Ishikawa (cell line): ENCODE measurements at regions not wholly inside any gene's neighbourhood (a gene's known extent, or its start where the extent isn't known, plus 50 kb on each side); places are given as distances from the start of the nearest gene placed in this dataset.

Source experiments
- CEBPB ChIP-seq: IDR thresholded peaks from 2 replicates; pipeline ENCODE4 v1.6.1; 2012
- CREB1 ChIP-seq: IDR thresholded peaks from 2 replicates; pipeline ENCODE4 v1.6.1; 2012; ENCODE audit warnings: low read depth
- EGR1 ChIP-seq: IDR thresholded peaks from 2 replicates; pipeline ENCODE4 v1.6.1; 2012
- EP300 ChIP-seq: IDR thresholded peaks from 2 replicates; pipeline ENCODE4 v1.6.1; 2012; ENCODE audit warnings: borderline replicate concordance
- FOXM1 ChIP-seq: IDR thresholded peaks from 2 replicates; pipeline ENCODE4 v1.6.1; 2012; ENCODE audit warnings: low read depth, borderline replicate concordance
- NFIC ChIP-seq: IDR thresholded peaks from 2 replicates; pipeline ENCODE4 v1.6.1; 2012
- RAD21 ChIP-seq: IDR thresholded peaks from 2 replicates; pipeline ENCODE4 v1.6.1; 2012; ENCODE audit warnings: low read depth
- TAF1 ChIP-seq: IDR thresholded peaks from 2 replicates; pipeline ENCODE4 v1.6.1; 2012; ENCODE audit warnings: low read depth, mild to moderate bottlenecking
- TCF12 ChIP-seq: IDR thresholded peaks from 2 replicates; pipeline ENCODE4 v1.6.1; 2012; ENCODE audit warnings: low read depth
- TEAD4 ChIP-seq: IDR thresholded peaks from 2 replicates; pipeline ENCODE4 v1.6.1; 2012
- YY1 ChIP-seq: IDR thresholded peaks from 2 replicates; pipeline ENCODE4 v1.6.1; 2012; ENCODE audit warnings: low read depth
- ZBTB7A ChIP-seq: IDR thresholded peaks from 2 replicates; pipeline ENCODE4 v1.6.1; 2012; ENCODE audit warnings: low read depth
- TF ChIP-seq, protein P1 (sequence below): IDR thresholded peaks from 2 replicates; pipeline ENCODE4 v1.6.1; 2012
- TF ChIP-seq, protein P2 (sequence below): IDR thresholded peaks from 2 replicates; pipeline ENCODE4 v1.6.1; 2012
- TF ChIP-seq, protein P3 (sequence below): IDR thresholded peaks from 2 replicates; pipeline ENCODE4 v1.6.1; 2012; ENCODE audit warnings: low read depth, mild to moderate bottlenecking

DNA sequence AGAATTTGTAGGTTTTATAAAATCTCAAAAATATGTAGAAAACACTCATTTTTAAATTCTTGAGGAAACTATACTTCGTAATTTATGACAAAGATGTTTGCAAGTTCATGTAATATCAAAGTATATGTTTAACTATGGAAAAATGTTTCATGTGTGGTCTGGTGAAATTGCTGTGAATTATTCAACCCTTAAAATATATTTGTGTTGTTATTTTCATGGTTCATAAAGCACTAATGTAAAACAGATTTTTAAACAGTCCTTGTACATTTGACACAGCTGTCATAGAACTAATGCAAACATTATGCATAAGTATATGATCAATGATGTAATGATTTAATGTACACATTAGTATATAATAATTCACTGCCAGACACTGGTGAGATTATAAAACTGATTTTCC, 83.1 kb upstream of the ARSJ start:
- TF ChIP-seq TCF12 (no peak), NFIC (no peak), CEBPB (no peak), ZBTB7A (no peak), EP300 (no peak), FOXM1 (no peak), CREB1 (no peak), TAF1 (no peak), EGR1 (no peak)
- TF ChIP-seq, protein P1, sequence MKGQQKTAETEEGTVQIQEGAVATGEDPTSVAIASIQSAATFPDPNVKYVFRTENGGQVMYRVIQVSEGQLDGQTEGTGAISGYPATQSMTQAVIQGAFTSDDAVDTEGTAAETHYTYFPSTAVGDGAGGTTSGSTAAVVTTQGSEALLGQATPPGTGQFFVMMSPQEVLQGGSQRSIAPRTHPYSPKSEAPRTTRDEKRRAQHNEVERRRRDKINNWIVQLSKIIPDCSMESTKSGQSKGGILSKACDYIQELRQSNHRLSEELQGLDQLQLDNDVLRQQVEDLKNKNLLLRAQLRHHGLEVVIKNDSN: no peak
- TF ChIP-seq, protein P2, sequence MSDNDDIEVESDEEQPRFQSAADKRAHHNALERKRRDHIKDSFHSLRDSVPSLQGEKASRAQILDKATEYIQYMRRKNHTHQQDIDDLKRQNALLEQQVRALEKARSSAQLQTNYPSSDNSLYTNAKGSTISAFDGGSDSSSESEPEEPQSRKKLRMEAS: no peak
- TF ChIP-seq, protein P3, sequence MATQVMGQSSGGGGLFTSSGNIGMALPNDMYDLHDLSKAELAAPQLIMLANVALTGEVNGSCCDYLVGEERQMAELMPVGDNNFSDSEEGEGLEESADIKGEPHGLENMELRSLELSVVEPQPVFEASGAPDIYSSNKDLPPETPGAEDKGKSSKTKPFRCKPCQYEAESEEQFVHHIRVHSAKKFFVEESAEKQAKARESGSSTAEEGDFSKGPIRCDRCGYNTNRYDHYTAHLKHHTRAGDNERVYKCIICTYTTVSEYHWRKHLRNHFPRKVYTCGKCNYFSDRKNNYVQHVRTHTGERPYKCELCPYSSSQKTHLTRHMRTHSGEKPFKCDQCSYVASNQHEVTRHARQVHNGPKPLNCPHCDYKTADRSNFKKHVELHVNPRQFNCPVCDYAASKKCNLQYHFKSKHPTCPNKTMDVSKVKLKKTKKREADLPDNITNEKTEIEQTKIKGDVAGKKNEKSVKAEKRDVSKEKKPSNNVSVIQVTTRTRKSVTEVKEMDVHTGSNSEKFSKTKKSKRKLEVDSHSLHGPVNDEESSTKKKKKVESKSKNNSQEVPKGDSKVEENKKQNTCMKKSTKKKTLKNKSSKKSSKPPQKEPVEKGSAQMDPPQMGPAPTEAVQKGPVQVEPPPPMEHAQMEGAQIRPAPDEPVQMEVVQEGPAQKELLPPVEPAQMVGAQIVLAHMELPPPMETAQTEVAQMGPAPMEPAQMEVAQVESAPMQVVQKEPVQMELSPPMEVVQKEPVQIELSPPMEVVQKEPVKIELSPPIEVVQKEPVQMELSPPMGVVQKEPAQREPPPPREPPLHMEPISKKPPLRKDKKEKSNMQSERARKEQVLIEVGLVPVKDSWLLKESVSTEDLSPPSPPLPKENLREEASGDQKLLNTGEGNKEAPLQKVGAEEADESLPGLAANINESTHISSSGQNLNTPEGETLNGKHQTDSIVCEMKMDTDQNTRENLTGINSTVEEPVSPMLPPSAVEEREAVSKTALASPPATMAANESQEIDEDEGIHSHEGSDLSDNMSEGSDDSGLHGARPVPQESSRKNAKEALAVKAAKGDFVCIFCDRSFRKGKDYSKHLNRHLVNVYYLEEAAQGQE: no peak

DNA sequence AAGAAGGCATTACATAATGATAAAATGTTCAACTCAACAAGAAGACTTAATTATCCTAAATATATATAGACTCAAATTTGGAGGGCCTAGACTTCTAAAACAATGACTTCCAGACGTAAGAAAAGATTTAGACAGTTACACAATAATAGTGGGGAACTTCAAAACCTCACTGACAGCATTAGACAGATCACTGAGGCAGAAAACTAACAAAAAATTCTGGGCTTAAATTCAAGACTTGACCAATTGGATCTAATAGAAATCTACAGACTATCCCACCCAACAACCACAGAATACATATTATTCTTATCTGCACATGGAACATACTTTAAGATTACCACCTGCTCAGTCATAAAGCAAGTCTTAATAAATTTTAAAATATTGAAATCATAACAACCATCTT, 93.3 kb upstream of the ARSJ start:
- TF ChIP-seq EGR1: no peak
- TF ChIP-seq YY1: no peak
- no peak for TF ChIP-seq RAD21
- no peak for TF ChIP-seq ZBTB7A
- no peak for TF ChIP-seq EP300
- no peak for TF ChIP-seq TEAD4
- TF ChIP-seq, protein P2: no peak
- no peak for TF ChIP-seq NFIC
- TF ChIP-seq FOXM1: no peak
- TF ChIP-seq CEBPB: no peak

DNA sequence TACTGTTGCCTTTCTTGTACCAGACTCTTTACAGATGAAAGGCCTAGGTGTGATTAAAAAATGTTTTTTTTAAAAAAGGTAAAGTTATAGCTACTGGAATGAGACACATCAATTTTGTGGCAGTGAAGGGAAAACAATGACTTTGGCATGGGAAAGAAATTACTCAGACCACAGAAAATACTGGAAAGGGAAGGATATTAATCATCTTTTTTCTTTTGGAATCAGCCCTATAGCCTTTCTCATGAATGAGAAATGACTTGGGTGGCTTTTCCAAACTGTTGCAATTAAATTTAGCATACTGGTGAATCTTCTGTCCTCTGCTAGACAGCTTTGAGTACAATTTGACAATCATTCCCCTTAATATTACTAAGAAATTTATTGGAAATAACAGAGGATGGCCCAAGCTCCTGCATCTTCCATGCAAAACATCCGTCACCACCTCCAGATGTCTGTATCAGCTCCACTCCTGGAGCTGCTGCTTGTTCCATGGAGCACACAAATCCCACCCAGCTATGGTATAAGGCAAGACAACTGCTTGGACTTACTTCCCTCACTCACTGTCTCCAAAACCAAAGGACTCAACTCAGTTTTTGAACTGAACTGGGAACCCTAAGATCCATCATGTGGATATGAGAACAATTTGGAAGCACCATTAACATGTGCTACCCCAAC, 97.6 kb upstream of the ARSJ start:
- TF ChIP-seq, protein P1: no peak
- TF ChIP-seq FOXM1 (peak; percentile 35; the same call in 1 of the 2 replicates), CREB1 (no peak), ZBTB7A (no peak), NFIC (peak; percentile 56), TAF1 (no peak), CEBPB (no peak), TCF12 (no peak), RAD21 (no peak), EP300 (peak; percentile 58; the same call in 1 of the 2 replicates), YY1 (no peak), EGR1 (no peak), TEAD4 (peak; percentile 13; the same call in 1 of the 2 replicates)
- TF ChIP-seq, protein P2: no peak
- TF ChIP-seq, protein P3: no peak

DNA sequence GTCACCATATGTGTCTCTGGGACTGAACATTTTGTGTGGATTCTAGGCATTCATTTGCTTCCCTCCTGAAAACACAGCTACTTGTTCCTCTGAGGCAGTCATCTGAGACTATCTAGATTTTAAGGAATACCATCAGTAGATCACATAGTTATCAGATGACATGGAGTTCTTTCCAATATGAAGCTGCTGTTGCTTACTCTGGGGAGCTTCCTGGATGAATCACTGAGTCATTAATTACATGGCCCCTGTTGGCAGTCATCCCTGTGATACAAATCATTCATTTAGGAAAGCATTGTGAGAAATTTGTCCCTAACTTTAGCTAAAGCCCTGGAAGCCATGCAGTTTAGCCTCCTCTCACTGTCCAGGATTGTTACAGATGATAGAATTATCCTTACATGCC, 98.2 kb upstream of the ARSJ start:
- TF ChIP-seq, protein P1: no peak
- TF ChIP-seq TCF12: no peak
- no peak for TF ChIP-seq RAD21
- TF ChIP-seq CREB1: no peak
- TF ChIP-seq FOXM1: peak; percentile 38; the same call in 1 of the 2 replicates
- peak; percentile 59 for TF ChIP-seq NFIC
- peak; percentile 54; the same call in 1 of the 2 replicates for TF ChIP-seq EP300
- TF ChIP-seq YY1: no peak
- TF ChIP-seq ZBTB7A: no peak
- TF ChIP-seq TEAD4: peak; percentile 31; the same call in 1 of the 2 replicates

DNA sequence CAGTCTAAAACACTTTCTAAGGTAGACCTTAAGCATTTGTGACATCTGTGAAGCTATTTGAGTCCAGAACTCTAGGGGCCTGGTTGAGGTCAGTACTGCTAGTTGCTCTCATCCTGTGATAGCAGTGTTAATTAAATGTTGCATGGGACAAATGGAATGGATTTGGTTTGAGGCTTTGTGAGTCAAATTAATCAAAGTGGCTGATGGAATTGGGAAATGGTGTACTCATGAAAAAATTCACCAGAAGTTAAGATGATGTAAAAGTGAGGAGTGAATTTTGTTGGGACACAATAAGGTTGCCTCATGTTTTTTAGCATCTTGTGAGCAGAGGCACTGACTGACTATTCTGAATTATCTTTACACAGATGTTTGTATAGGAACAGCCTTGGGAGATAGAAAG, 99.2 kb upstream of the ARSJ start:
- TF ChIP-seq ZBTB7A: no peak
- no peak for TF ChIP-seq EGR1
- TF ChIP-seq EP300: no peak
- TF ChIP-seq TEAD4: no peak
- TF ChIP-seq, protein P1: no peak
- no peak for TF ChIP-seq TCF12
- no peak for TF ChIP-seq TAF1
- no peak for TF ChIP-seq CEBPB
